GM12872 (cell line): ENCODE measurements at regions not wholly inside any gene's neighbourhood (a gene's known extent, or its start where the extent isn't known, plus 50 kb on each side); places are given as distances from the start of the nearest gene placed in this dataset.

ENCODE experiments used
- CTCF ChIP-seq: IDR thresholded peaks from 3 replicates; pipeline ENCODE4 v1.5.1; 2011; ENCODE audit warnings: low read depth, mild to moderate bottlenecking, low read length, moderate library complexity; ENCODE audit not compliant: insufficient read depth

GRCh38 chr13:109968876-109969577 lies 182.6 kb upstream of the IRS2 start:
- no peak for TF ChIP-seq CTCF

GRCh38 chr13:109963960-109964563 lies 177.7 kb upstream of the IRS2 start:
- TF ChIP-seq CTCF, result no peak

GRCh38 chr13:109963384-109963783 lies 177.0 kb upstream of the IRS2 start:
- no peak for TF ChIP-seq CTCF

- TF ChIP-seq CTCF, result no peak
These were observed 173.5 kb upstream of the IRS2 start for GRCh38 chr13:109959903-109960302.

GRCh38 chr13:109957875-109958274 lies 171.5 kb upstream of the IRS2 start:
- TF ChIP-seq CTCF, result no peak

- no peak for TF ChIP-seq CTCF
These were observed 169.2 kb upstream of the IRS2 start for GRCh38 chr13:109955598-109955997.

GRCh38 chr13:109954441-109954840 lies 168.1 kb upstream of the IRS2 start:
- no peak for TF ChIP-seq CTCF

GRCh38 chr13:109951491-109951890 lies 165.1 kb upstream of the IRS2 start:
- TF ChIP-seq CTCF, result no peak
